Stomach (tissue), 4 donors: ENCODE measurements at regions not wholly inside any gene's neighbourhood (a gene's known extent, or its start where the extent isn't known, plus 50 kb on each side); places are given as distances from the start of the nearest gene placed in this dataset.

Experiments
- CTCF ChIP-seq, 7 experiments: fragments of 450-650 bp in 4 of 7; fragments of 200-600 bp in 3 of 7; sonication (generic) in 3 of 7; IDR thresholded peaks; one replicate each; pipeline ENCODE4 v1.5.1; 2016 to 2019; ENCODE audit warnings: antibody characterized with exemption in 7 of 7, control low read depth in 2 of 7, mild to moderate bottlenecking in 1 of 7
- POLR2A ChIP-seq, 4 donors: fragments of 450-650 bp; IDR thresholded peaks; one replicate each; pipeline ENCODE4 v1.6.1; 2016; ENCODE audit warnings: antibody characterized with exemption in 4 of 4, control low read depth in 2 of 4, mild to moderate bottlenecking in 1 of 4, moderate library complexity in 1 of 4

DNA sequence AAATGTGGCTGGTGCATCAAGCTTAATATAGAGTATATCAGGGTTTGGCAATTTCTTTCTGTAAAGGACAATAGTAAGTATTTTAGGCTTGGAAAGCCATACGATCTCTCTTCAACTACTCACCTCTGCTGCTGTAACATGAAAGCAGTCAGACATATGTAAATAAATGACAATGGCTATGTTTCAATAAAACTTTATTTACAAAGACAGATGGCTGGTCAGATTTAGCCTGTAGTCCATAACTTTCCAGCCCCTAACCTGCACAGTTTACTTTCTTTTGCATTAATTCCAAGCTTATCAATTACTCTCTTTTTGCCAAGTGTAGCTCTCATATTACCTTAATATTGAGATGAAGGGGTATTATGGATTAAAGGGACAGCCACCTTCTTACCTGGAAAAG is 83.1 kb downstream of the LRATD1 start:
- TF ChIP-seq CTCF (IDR thresholded peaks at IDR 0.05), result no peak
- TF ChIP-seq POLR2A (IDR thresholded peaks at IDR 0.05), result no peak
